Neural cell (in vitro differentiated cells): ENCODE measurements at regions not wholly inside any gene's neighbourhood (a gene's known extent, or its start where the extent isn't known, plus 50 kb on each side); places are given as distances from the start of the nearest gene placed in this dataset.

Source experiments
- CTCF ChIP-seq: fragments of 450-650 bp; IDR thresholded peaks from 2 replicates; pipeline ENCODE4 v1.5.1; 2014; ENCODE audit warnings: antibody characterized with exemption, mild to moderate bottlenecking, moderate library complexity; ENCODE audit not compliant: poor library complexity, severe bottlenecking
- EP300 ChIP-seq: fragments of 450-650 bp; conservative IDR thresholded peaks from 2 replicates; pipeline ENCODE4 v1.6.1; 2014; ENCODE audit warnings: antibody characterized with exemption, mild to moderate bottlenecking, moderate library complexity; ENCODE audit not compliant: poor library complexity, severe bottlenecking
- EZH2 ChIP-seq: fragments of 200-600, 300-800 bp; shearing (Covaris generic), sonication (generic); IDR thresholded peaks from 2 replicates; pipeline ENCODE4 v1.6.1; 2014; ENCODE audit warnings: antibody characterized with exemption, low read length, borderline replicate concordance, mild to moderate bottlenecking; ENCODE audit not compliant: insufficient read depth, poor library complexity, severe bottlenecking
- RAD21 ChIP-seq: fragments of 450-650 bp; conservative IDR thresholded peaks from 2 replicates; pipeline ENCODE4 v1.6.1; 2014; ENCODE audit warnings: antibody characterized with exemption, mild to moderate bottlenecking, moderate library complexity
- TAF1 ChIP-seq: IDR thresholded peaks from 2 replicates; pipeline ENCODE4 v1.6.1; 2012; ENCODE audit warnings: low read depth

DNA sequence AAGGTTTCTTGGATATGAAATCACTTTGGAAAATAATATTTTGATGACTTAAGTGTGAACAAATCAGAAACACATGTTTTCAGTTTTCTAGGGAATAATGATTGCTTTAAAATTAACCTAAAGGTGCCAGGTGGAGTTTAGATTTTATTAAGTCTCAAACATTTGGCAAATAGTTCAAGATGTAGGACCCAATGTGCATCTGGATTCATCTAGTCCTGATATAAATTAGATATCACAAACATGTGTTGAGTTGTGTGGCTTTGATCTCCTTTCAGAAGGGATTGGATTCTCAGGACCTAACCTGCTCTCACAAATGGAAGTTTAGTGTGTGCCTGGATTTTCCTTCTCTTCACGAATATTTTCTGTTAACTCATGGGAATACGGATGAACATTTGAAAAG is 291.4 kb upstream of the ISL1 start:
- TF ChIP-seq RAD21 (no peak), EZH2 (no peak), CTCF (no peak), TAF1 (no peak), EP300 (no peak)
